ENCODE measurements at regions not wholly inside any gene's neighbourhood (a gene's known extent, or its start where the extent isn't known, plus 50 kb on each side); places are given as distances from the start of the nearest gene placed in this dataset.

- Histone ChIP-seq H2BK20ac (ENCODE audit: low read length) (no peak overlapping the region), H2BK5ac (ENCODE audit: low read depth, low read length) (no peak overlapping the region), H3K4me3 (ENCODE audit: extremely low read depth in 1 of 4, insufficient read depth in 2 of 4, low read depth in 3 of 4, low read length in 4 of 4) (no peak overlapping the region), H3K79me1 (ENCODE audit: low read depth, low read length) (no peaks in the 10 kb centered on the region), H3K36me3 (ENCODE audit: control insufficient read depth in 2 of 4, insufficient read depth in 4 of 4, low read length in 3 of 4) (no peaks in the 10 kb centered on the region), H3K27ac (ENCODE audit: low read depth, low read length) (no peak overlapping the region), H4K91ac (replicated peaks; ENCODE audit: insufficient read length, low read length) (no peak overlapping the region), H3K56ac (replicated peaks; ENCODE audit: insufficient read length, low read depth, low read length) (no peak overlapping the region), H2AK5ac (ENCODE audit: low read depth, low read length) (no peak overlapping the region), H4K5ac (ENCODE audit: insufficient read length, low read depth, low read length) (no peak overlapping the region), H3K14ac (ENCODE audit: insufficient read length) (no peak overlapping the region), H4K20me1 (replicated peaks in 1 of 2; ENCODE audit: control insufficient read depth in 1 of 2, insufficient read depth in 2 of 2, low read length in 2 of 2) (no peaks in the 10 kb centered on the region), H2BK12ac (ENCODE audit: low read depth, low read length) (no peak overlapping the region; the same call in 1 of the 2 replicates), H3K4me1 (replicated peaks in 1 of 4; ENCODE audit: control insufficient read depth in 3 of 4, insufficient read depth in 4 of 4, low read length in 3 of 4) (no peaks in the 10 kb centered on the region; a peak in 1 of 7 replicates), H3K4ac (replicated peaks; ENCODE audit: insufficient read length, low read depth, low read length) (no peak overlapping the region), H2AFZ (ENCODE audit: low read length) (no peak overlapping the region), H3K27me3 (replicated peaks in 1 of 4; ENCODE audit: control insufficient read depth in 3 of 4, extremely low read depth in 1 of 4, insufficient read depth in 3 of 4, low read length in 3 of 4) (no peaks in the 10 kb centered on the region), H2BK15ac (ENCODE audit: low read length) (peak overlapping the region; percentile 36; the same call in 1 of the 2 replicates), H3K9me3 (ENCODE audit: insufficient read depth in 2 of 2, low read depth in 1 of 2, low read length in 1 of 2) (peaks cover 8 to 10% of the 10 kb centered on the region in 2 experiments), H3K4me2 (ENCODE audit: insufficient read depth in 1 of 2, low read depth in 2 of 2, low read length in 2 of 2) (no peak overlapping the region), H3K18ac (ENCODE audit: extremely low read depth, low read length) (no peak overlapping the region), H4K8ac (ENCODE audit: extremely low read depth, insufficient read depth, low read length) (0 out of 2 replicates have a peak overlapping the region, but pooled peaks have one; percentile 28), H2BK120ac (replicated peaks; ENCODE audit: low read depth, low read length) (no peak overlapping the region), H3K9ac (replicated peaks in 1 of 4; ENCODE audit: extremely low read depth in 1 of 4, low read depth in 3 of 4, low read length in 3 of 4) (no peak overlapping the region), H3K79me2 (ENCODE audit: control insufficient read depth in 1 of 2, insufficient read depth in 2 of 2, low read length in 2 of 2) (no peaks in the 10 kb centered on the region), H3K23ac (ENCODE audit: insufficient read length) (no peak overlapping the region), H3K23me2 (ENCODE audit: low read depth, low read length) (peaks cover 5% of the 10 kb centered on the region; the same call in 1 of the 2 replicates)
- ChIA-PET POLR2A (ENCODE audit: partially characterized antibody) (no interaction called here), CTCF (ENCODE audit: partially characterized antibody) (interaction anchor here (0.6 to 6.0 kb wide), 6 partner anchors 7 to 986 kb away, joined by 3 to 73 read pairs (median 3); no protein-coding TSS in a partner anchor)
- WGBS, 2 experiments (ENCODE audit: extremely low coverage in 1 of 2, insufficient coverage in 1 of 2, insufficient read length in 1 of 2, insufficient replicate concordance in 2 of 2, low coverage in 1 of 2, low lambda C conversion rate in 2 of 2, missing lambda C conversion rate in 1 of 2): 83% methylated on average over 9 of the region's 9 CpGs; no CpG with 5 or more reads in 1 of the 2 experiments
- DNase-seq (ENCODE audit: low read depth in 1 of 2, low spot score in 2 of 2) (no peak), FAIRE-seq (no peak)
- TF ChIP-seq NRF1 (IDR thresholded peaks at IDR 0.05; ENCODE audit: low read depth, low read length): no peak
- TF ChIP-seq MAFK (IDR thresholded peaks at IDR 0.05; ENCODE audit: low read depth, low read length): no peak
- no peak for TF ChIP-seq ATF3 (IDR thresholded peaks at IDR 0.05; ENCODE audit: insufficient read depth, low read depth, low read length)
- peak in 1 of 2 experiments; percentile 2; a peak in 1 of 4 replicates for TF ChIP-seq RAD21 (IDR thresholded peaks at IDR 0.05 in 1 of 2, conservative IDR thresholded peaks at IDR 0.05 in 1 of 2; ENCODE audit: low read depth in 2 of 2, low read length in 2 of 2)
- TF ChIP-seq TCF12 (IDR thresholded peaks at IDR 0.05; ENCODE audit: low read depth, low read length): no peak
- peak in 1 of 3 experiments; percentile 31; a peak in 1 of 4 replicates for TF ChIP-seq CTCF (IDR thresholded peaks at IDR 0.05; ENCODE audit: control extremely low read depth in 1 of 3, insufficient read depth in 1 of 3, low read depth in 1 of 3, low read length in 3 of 3)
These were observed 65.8 kb upstream of the ANTXRL start for GRCh38 chr10:46220872-46221538.
